B cell (primary cell): ENCODE measurements at regions not wholly inside any gene's neighbourhood (a gene's known extent, or its start where the extent isn't known, plus 50 kb on each side); places are given as distances from the start of the nearest gene placed in this dataset.

Experiments
- ATAC-seq: fragments of 200-7000 bp; cut with Tn5 transposase; one replicate; pipeline ENCODE4 v1.10.0; 2021; ENCODE audit warnings: low read depth, mild to moderate bottlenecking, moderate number of reproducible peaks, moderate library complexity
- CTCF ChIA-PET: fragments of 350-600 bp; sonication (Branson Sonifier 250); formaldehyde crosslinking; loops from one replicate; lab custom pipeline; 2021; ENCODE audit warnings: antibody characterized with exemption, inconsistent platforms; lab: Charles Lee
- POLR2A ChIA-PET: fragments of 350-600 bp; sonication (Branson Sonifier 250); formaldehyde crosslinking; loops from one replicate; lab custom pipeline; 2021; ENCODE audit warnings: antibody characterized with exemption; lab: Charles Lee
- DNase-seq: peaks from one replicate; pipeline ENCODE4 v3.0.0; 2013
- H2AFZ ChIP-seq: 2 replicates; pipeline ENCODE4 v1.6.1; 2012; ENCODE audit warnings: mild to moderate bottlenecking, low read depth, low read length; ENCODE audit not compliant: insufficient read depth, poor library complexity, severe bottlenecking
- H3K27ac ChIP-seq, 2 donors: 1 replicate in 1 of 2; 2 replicates in 1 of 2; pipeline ENCODE4 v1.5.1; 2012 to 2013; ENCODE audit warnings: low read length in 2 of 2, mild to moderate bottlenecking in 2 of 2, moderate library complexity in 1 of 2
- H3K27me3 ChIP-seq, 4 experiments: fragments of 200-600 bp in 1 of 4; sonication (generic) in 1 of 4; replicated peaks in 1 of 4; 1 replicate in 2 of 4; 2 replicates in 2 of 4; pipeline versions ENCODE4 v1.6.1 to v1.7.0; 2013 to 2016; ENCODE audit warnings: low read length in 3 of 4, mild to moderate bottlenecking in 2 of 4, mixed read lengths in 1 of 4, moderate library complexity in 1 of 4; ENCODE audit not compliant: insufficient read depth in 4 of 4, control insufficient read depth in 3 of 4; ENCODE audit errors: control extremely low read depth in 1 of 4
- H3K36me3 ChIP-seq, 2 experiments: replicated peaks in 1 of 2; 1 replicate in 1 of 2; 2 replicates in 1 of 2; pipeline versions ENCODE4 v1.6.1 to v1.7.1; 2013; ENCODE audit warnings: low read length in 1 of 2; ENCODE audit not compliant: insufficient read depth in 2 of 2, control insufficient read depth in 1 of 2; ENCODE audit errors: control extremely low read depth in 1 of 2, extremely low read depth in 1 of 2
- H3K4me1 ChIP-seq, 2 donors: fragments of 200-600 bp in 1 of 2; sonication (generic) in 1 of 2; 1 replicate in 1 of 2; 2 replicates in 1 of 2; pipeline versions ENCODE4 v1.5.1 to v1.6.1; 2013 to 2017; ENCODE audit warnings: low read length in 2 of 2; ENCODE audit not compliant: control insufficient read depth in 2 of 2, insufficient read depth in 2 of 2
- H3K4me2 ChIP-seq: replicated peaks from 2 replicates; pipeline ENCODE3; 2012; ENCODE audit warnings: mild to moderate bottlenecking, low read depth, low read length; ENCODE audit not compliant: poor library complexity, severe bottlenecking
- H3K4me3 ChIP-seq, 5 experiments: fragments of 200-600 bp in 1 of 5; sonication (generic) in 1 of 5; 1 replicate in 3 of 5; 2 replicates in 2 of 5; pipeline versions ENCODE4 v1.5.1 to v1.7.0; 2011 to 2016; ENCODE audit warnings: low read length in 4 of 5, mild to moderate bottlenecking in 4 of 5, low read depth in 2 of 5, control low read depth in 1 of 5, moderate library complexity in 1 of 5; ENCODE audit not compliant: insufficient read depth in 1 of 5; ENCODE audit errors: control extremely low read depth in 1 of 5, extremely low read depth in 1 of 5
- H3K79me2 ChIP-seq: fragments of 200-600 bp; sonication (generic); one replicate; pipeline ENCODE4 v1.6.0; 2016; ENCODE audit warnings: low read length; ENCODE audit not compliant: control insufficient read depth, insufficient read depth
- H3K9ac ChIP-seq: fragments of 200-600 bp; sonication (generic); 2 replicates; pipeline ENCODE4 v1.6.1; 2017; ENCODE audit warnings: mild to moderate bottlenecking, low read length, moderate library complexity
- H3K9me3 ChIP-seq, 3 donors: one replicate each; pipeline versions ENCODE4 v1.6.1 to v1.7.1; 2013; ENCODE audit warnings: low read length in 2 of 3; ENCODE audit not compliant: control insufficient read depth in 2 of 3, insufficient read depth in 1 of 3; ENCODE audit errors: control extremely low read depth in 1 of 3
- H4K20me1 ChIP-seq: 2 replicates; pipeline ENCODE4 v1.6.0; 2012; ENCODE audit warnings: mild to moderate bottlenecking, low read length; ENCODE audit not compliant: insufficient read depth, control insufficient read depth, poor library complexity, severe bottlenecking
- H3K27ac Mint-ChIP-seq: one replicate; pipeline ENCODE4 v1.8.0; 2021; ENCODE audit warnings: mixed read lengths
- H3K27me3 Mint-ChIP-seq: one replicate; pipeline ENCODE4 v1.8.0; 2021; ENCODE audit warnings: mixed read lengths
- H3K4me1 Mint-ChIP-seq: one replicate; pipeline ENCODE4 v1.8.0; 2021; ENCODE audit warnings: mixed read lengths
- H3K4me3 Mint-ChIP-seq: one replicate; pipeline ENCODE4 v1.8.0; 2021; ENCODE audit warnings: mixed read lengths
- H3K9me3 Mint-ChIP-seq: one replicate; pipeline ENCODE4 v1.8.0; 2022; ENCODE audit warnings: mixed read lengths; ENCODE audit not compliant: insufficient read depth
- CTCF ChIP-seq: fragments of 200-600 bp; IDR thresholded peaks from one replicate; pipeline ENCODE4 v1.8.0; 2022; ENCODE audit warnings: antibody characterized with exemption, mild to moderate bottlenecking
- EZH2 ChIP-seq: IDR thresholded peaks from 2 replicates; pipeline ENCODE4 v1.6.1; 2012; ENCODE audit warnings: borderline replicate concordance, low read depth, mild to moderate bottlenecking, moderate library complexity, low read length; ENCODE audit not compliant: insufficient read depth, poor library complexity, severe bottlenecking
- whole genome bisulfite sequencing: methylation state at CpG from one replicate; pipeline ENCODE4 v1.1.5; 2013; ENCODE audit warnings: missing lambda C conversion rate; ENCODE audit not compliant: insufficient coverage; 5-methylcytosine and 5-hydroxymethylcytosine counted together
- intact Hi-C: fragments of 100-400 bp; cut with micrococcal nuclease; formaldehyde crosslinking; loops from one replicate; pipeline ENCODE4 v1.10.0; 2022

- H4K20me1 ChIP-seq: no peaks in the 10 kb centered on the region
- H3K27me3 ChIP-seq: no peaks in the 10 kb centered on the region
- no peak for DNase-seq
- no peak overlapping the region for H3K27ac ChIP-seq
- TF ChIP-seq CTCF (no peak), EZH2 (no peak)
- POLR2A ChIA-PET: no interaction called here
- intact Hi-C loops: no loop called here
- Mint-ChIP-seq H3K27ac (no peak overlapping the region), H3K27me3 (no peaks in the 10 kb centered on the region), H3K4me1 (no peaks in the 10 kb centered on the region), H3K4me3 (no peak overlapping the region), H3K9me3 (peaks cover 3% of the 10 kb centered on the region)
- H3K79me2 ChIP-seq: no peaks in the 10 kb centered on the region
- no peak overlapping the region for H3K9ac ChIP-seq
- 80% methylated on average over 9 of the region's 9 CpGs for WGBS
- H3K4me2 ChIP-seq: no peak overlapping the region
- H3K9me3 ChIP-seq: peaks cover 0 to 17% (median 0%) of the 10 kb centered on the region in 3 donors
- no peak for ATAC-seq
- CTCF ChIA-PET: no interaction called here
- no peak overlapping the region for H2AFZ ChIP-seq
- H3K4me1 ChIP-seq: no peaks in the 10 kb centered on the region
- no peaks in the 10 kb centered on the region for H3K36me3 ChIP-seq
- no peak overlapping the region for H3K4me3 ChIP-seq
These were observed 409.3 kb downstream of the TGFB2 start for GRCh38 chr1:218754477-218754876.

- no peaks in the 10 kb centered on the region for H3K4me1 ChIP-seq
- ATAC-seq: no peak
- TF ChIP-seq CTCF: no peak
- TF ChIP-seq EZH2: no peak
- no peak overlapping the region for H3K4me2 ChIP-seq
- no peaks in the 10 kb centered on the region for H3K79me2 ChIP-seq
- no peak for DNase-seq
- H3K27ac ChIP-seq: no peak overlapping the region
- no peaks in the 10 kb centered on the region for H3K36me3 ChIP-seq
- CTCF ChIA-PET: no interaction called here
- Mint-ChIP-seq H3K27me3 (no peaks in the 10 kb centered on the region), H3K27ac (no peak overlapping the region), H3K4me3 (no peak overlapping the region), H3K9me3 (no peaks in the 10 kb centered on the region), H3K4me1 (no peaks in the 10 kb centered on the region)
- peaks cover 0 to 15% (median 0%) of the 10 kb centered on the region in 3 donors for H3K9me3 ChIP-seq
- intact Hi-C loops: no loop called here
- no peak overlapping the region for H3K9ac ChIP-seq
- no peak overlapping the region for H2AFZ ChIP-seq
- H4K20me1 ChIP-seq: no peaks in the 10 kb centered on the region
- WGBS: 92% methylated on average over 2 of the region's 3 CpGs
- POLR2A ChIA-PET: no interaction called here
- H3K4me3 ChIP-seq: no peak overlapping the region
- H3K27me3 ChIP-seq: no peaks in the 10 kb centered on the region
These were observed 410.0 kb downstream of the TGFB2 start for GRCh38 chr1:218755128-218755527.
